GM13977 (cell line): ENCODE measurements at regions not wholly inside any gene's neighbourhood (a gene's known extent, or its start where the extent isn't known, plus 50 kb on each side); places are given as distances from the start of the nearest gene placed in this dataset.

Experiments
- DNase-seq: peaks from one replicate; pipeline ENCODE4 v3.0.0; 2012; ENCODE audit warnings: low spot score
- CTCF ChIP-seq: IDR thresholded peaks from 2 replicates; pipeline ENCODE4 v1.5.1; 2012; ENCODE audit warnings: mild to moderate bottlenecking, control low read depth; ENCODE audit not compliant: insufficient read depth; ENCODE audit errors: extremely low read depth, missing control alignments
- in situ Hi-C: fragments of 300-500 bp; cut with MboI; formaldehyde crosslinking; loops from one replicate; pipeline ENCODE4 v1.12.0; 2022; ENCODE audit warnings: low sequenced_read_pairs, low pct_unique_long_range_greater_than_20kb, mixed read lengths, inconsistent platforms; ENCODE audit not compliant: unreplicated experiment

GRCh38 chr2:128779301-128780095 is 460.8 kb upstream of the HS6ST1 start:
- in situ Hi-C loops = no loop called here
- no peak for TF ChIP-seq CTCF
- no peak for DNase-seq

- no peak for DNase-seq
- in situ Hi-C loops = no loop called here
- no peak for TF ChIP-seq CTCF
Observed at GRCh38 chr2:128780434-128781080, 461.9 kb upstream of the HS6ST1 start.

GRCh38 chr2:128781166-128781565 is 462.5 kb upstream of the HS6ST1 start:
- no peak for DNase-seq
- in situ Hi-C loops = no loop called here
- TF ChIP-seq CTCF = no peak

- TF ChIP-seq CTCF = no peak
- DNase-seq = no peak
- in situ Hi-C loops = no loop called here
Observed at GRCh38 chr2:128781585-128782385, 463.1 kb upstream of the HS6ST1 start.

GRCh38 chr2:128782411-128783192 is 463.9 kb upstream of the HS6ST1 start:
- in situ Hi-C loops = no loop called here
- TF ChIP-seq CTCF = no peak
- no peak for DNase-seq

GRCh38 chr2:128783193-128783671 is 464.6 kb upstream of the HS6ST1 start:
- TF ChIP-seq CTCF = no peak
- no peak for DNase-seq
- in situ Hi-C loops = no loop called here
